Medulla oblongata (tissue), 1 donor: ENCODE measurements at regions not wholly inside any gene's neighbourhood (a gene's known extent, or its start where the extent isn't known, plus 50 kb on each side); places are given as distances from the start of the nearest gene placed in this dataset.
A peak's percentile ranks its signal among the peaks of the same experiment; 100 is the strongest.

ENCODE experiments used
- DNase-seq: peaks from one replicate; pipeline ENCODE4 v3.0.0-alpha.2; 2015; ENCODE audit errors: extremely low spot score

DNA sequence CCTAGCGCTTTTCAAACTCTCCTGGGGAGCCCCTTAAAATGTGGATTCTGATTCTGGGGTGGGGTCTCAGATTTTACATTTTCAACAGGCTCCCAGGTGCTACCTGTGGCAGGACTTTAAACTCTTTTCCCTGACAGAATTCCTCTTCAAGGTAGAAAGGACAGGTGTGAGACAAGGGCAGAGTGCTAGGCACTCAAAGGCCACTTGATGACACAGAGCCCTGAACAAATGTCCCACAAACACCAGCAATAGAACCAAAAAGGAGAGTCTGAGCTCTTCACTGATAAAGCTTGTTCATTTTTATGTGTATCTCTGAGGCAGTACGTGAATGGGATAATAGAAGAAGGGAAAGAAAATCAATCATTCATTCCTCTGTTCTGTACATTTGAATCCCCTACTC, 77.7 kb upstream of the PELI1 start:
- peak; percentile 19 for DNase-seq

- peak; percentile 68 for DNase-seq
Measured at GRCh38 chr2:64222351-64222750, 78.1 kb upstream of the PELI1 start.

GRCh38 chr2:64223055-64223454, 78.8 kb upstream of the PELI1 start:
- DNase-seq = no peak

DNA sequence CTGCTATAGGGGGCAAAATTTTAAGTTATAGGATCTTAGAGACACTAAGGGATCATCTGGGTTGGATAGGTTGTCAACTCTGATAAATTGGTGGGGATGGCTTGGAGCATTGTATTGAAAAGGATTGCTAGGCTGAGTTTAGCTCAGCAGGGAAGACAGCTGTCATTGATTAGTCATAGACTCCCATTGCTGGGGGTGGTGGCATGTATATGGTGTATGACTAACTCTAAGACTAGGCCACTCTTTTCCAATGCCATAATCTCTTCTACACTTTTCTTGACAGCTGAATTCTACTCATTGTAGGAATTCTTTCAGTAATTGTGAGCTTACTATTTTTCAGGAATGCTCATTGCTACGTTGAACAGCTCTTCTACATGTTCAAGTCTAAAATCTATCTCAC, 81.3 kb upstream of the PELI1 start:
- no peak for DNase-seq

GRCh38 chr2:64226611-64227010, 82.4 kb upstream of the PELI1 start:
- DNase-seq = no peak

DNA sequence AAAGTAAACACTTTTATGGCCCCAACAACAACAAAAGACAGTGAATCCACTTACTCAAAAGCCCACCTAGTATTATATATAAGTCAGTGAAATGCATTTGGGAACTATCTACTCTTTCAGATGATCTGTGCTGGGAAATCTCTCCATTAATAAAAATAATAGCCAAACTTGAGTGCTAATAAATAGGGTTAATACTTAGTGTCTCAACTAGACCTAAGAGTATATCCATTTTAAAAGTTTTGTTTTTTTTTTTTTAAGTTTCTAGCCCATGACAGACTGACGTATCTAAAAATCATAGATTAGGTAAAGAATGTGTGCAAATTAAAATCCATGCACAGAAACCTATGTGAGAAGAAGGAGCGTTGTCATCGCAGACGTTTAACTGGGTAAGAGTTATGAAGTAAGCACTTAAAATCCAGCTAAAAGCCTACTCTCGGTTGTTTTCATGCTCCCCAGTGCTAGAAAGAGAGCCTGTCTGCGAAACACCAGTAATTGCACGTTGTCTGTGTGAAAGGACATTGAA, 83.4 kb upstream of the PELI1 start:
- DNase-seq = no peak

DNA sequence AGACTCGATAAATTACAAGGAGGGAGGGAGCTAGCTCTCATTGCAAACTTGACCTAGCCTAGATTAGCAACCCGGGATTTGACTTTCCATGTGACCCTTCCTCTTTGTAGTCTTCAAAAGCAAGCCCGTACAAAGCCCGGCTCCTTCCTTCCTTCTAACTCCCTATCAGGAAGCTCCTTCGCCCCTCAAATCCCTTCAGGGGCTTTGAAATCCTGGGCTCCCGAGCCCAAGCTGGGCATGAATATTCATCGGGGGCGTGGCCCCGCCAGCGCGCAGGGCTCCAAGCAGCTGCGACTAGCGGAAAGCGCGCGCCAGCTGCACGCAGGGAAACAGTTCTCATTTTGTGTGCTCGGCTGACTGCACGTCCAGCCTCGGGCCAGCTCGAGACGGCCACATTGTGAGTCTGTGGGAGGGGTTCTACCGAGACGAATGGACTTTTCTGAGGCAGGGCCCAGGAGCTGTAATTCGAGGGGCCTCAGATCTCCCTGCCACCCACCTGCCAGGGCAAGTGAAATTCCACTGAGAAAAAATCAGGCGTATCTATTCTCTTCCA, 84.0 kb upstream of the PELI1 start:
- DNase-seq = peak; percentile 96

DNA sequence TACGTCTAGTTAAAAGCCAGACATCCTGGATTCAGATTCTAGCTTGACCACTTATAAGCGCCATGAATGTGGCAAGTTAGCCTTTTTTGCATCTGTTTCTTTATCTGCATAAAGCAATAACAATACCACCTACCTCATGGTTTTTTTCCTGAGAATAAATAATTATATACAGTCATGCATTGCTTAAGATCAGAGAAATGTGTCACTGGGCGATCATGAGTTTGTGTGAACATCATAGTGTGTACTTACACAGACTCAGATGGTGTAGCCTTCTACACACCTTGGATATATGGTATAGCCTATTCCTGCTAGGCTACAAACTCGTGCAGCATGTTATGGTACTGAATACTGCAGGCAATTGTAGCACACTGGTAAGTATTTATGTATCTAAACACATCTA, 84.7 kb upstream of the PELI1 start:
- DNase-seq = peak; percentile 26

GRCh38 chr2:64230540-64230939, 86.3 kb upstream of the PELI1 start:
- no peak for DNase-seq

DNA sequence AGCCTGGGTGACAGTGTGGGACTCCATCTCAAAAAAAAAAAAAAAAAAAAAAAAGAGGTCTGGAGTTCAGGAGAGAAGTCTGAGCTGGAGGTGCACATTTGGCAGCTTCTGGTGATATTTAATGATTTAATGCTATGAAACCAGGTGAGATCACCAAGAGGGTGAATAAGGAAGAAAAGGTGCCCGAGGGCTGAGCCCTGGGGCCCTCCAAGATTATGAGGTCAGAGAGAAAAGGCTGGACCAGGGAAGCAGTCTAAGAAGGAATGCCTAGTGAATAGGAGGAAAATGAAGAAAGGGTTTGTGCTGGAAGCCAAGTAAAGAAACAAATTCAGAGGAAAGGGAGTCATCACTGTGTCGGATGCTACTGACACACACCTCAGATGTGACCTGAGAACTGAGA, 88.0 kb upstream of the PELI1 start:
- no peak for DNase-seq

GRCh38 chr2:64233376-64233922, 89.2 kb upstream of the PELI1 start:
- no peak for DNase-seq

DNA sequence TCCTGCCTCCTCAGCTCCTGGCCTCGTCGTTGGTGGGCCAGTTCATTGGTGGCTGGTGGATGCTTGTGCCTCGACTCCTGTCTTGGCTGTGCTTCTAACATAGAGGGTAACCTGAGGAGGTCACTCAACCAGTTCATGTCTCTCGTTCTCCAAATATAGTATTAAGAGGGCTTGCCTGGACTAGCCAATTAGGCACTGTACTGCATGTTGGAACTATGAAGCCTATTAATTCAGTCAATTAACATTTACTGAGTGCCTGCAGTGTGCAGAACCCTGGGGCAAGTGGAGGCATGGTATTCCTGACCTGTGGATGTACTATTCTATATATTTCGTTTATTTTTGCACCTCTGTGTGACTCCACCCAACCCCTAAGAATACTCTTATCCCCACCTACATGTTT, 89.9 kb upstream of the PELI1 start:
- no peak for DNase-seq

- no peak for DNase-seq
Measured at GRCh38 chr2:64234785-64235184, 90.6 kb upstream of the PELI1 start.

DNA sequence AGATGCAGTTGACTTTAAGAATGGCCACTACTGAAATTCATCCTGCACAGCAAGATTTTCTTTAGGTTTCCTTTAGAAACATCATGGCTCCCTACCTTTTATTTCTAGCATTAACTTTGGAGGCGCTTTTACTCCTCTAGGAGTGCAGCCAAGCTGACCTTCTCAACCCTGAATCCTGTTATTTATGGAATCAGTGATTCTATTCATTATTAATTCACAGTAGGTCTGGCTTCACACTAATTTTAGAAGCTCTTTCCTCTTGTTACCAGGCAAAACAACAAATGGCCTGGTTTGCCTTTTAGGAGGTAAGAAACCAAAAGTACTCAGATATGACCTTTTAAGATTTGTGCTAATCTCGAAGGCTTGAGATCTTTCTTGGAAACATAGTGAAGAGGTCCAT, 93.0 kb upstream of the PELI1 start:
- no peak for DNase-seq

DNA sequence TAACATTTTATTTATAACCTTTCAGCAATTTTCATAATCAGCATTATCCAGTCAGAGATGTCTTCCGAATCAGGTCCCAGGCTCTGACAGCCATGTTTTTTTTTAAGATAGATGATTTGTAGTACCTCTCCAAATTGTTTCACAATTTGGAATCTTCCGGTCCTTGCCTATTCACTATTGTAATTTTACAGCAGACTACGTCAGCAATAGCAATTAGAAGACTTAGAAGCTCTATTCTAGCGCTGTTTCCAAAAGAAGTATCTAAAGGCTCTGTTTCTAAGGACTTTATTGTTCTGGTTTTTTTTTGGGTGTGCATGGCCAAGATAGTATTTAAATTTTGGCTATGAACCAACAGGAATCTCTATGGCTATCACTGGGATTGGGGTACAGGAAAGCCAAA, 94.6 kb upstream of the PELI1 start:
- DNase-seq = no peak

- no peak for DNase-seq
Measured at GRCh38 chr2:64243081-64244036, 99.1 kb upstream of the PELI1 start.

GRCh38 chr2:64244037-64244416, 99.8 kb upstream of the PELI1 start:
- DNase-seq = no peak

- DNase-seq = no peak
Measured at GRCh38 chr2:64245631-64246030, 101.4 kb upstream of the PELI1 start.

- no peak for DNase-seq
Measured at GRCh38 chr2:64246962-64247361, 102.7 kb upstream of the PELI1 start.

GRCh38 chr2:64249426-64249825, 105.2 kb upstream of the PELI1 start:
- DNase-seq = no peak

- DNase-seq = no peak
Measured at GRCh38 chr2:64250063-64250462, 105.8 kb upstream of the PELI1 start.

DNA sequence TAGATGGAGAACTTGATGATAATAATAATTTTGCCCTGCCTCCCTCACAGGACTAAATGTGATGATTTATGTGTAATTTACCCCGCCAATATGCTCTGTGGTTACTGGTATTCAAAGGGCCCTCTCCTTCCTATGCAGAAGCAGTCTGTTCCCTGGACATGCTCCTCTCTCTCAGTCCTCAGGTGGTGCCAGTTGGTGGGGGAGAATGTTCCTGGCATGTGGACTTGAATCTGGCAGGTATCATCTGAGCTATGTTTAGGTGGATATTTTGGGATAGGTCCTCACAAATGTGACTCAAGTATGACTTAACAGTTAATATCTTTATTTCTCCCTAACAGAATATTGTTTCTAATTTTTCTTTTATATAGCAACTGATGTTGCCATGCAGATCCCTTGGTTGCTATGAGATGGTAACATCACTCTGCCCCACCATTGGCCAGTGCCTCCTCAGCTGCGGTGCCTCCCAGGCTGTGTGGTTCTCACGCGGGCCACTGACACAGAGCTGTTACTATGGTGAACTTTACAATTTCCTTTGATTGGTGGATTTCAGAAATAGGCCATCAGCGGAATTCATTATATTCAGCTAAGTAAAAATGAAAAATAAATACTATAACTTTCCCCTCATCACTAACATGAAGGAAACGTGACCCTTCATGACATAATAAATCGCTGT, 106.7 kb upstream of the PELI1 start:
- no peak for DNase-seq
